Stimulated activated CD8-positive, alpha-beta memory T cell treated with anti-CD3 and anti-CD28 coated beads, Interleukin-15, amount 100 ng/mL, for 4 hours (primary cell): ENCODE measurements at regions not wholly inside any gene's neighbourhood (a gene's known extent, or its start where the extent isn't known, plus 50 kb on each side); places are given as distances from the start of the nearest gene placed in this dataset.

Experiments used
- DNase-seq, 2 donors: peaks; one replicate each; pipeline ENCODE4 v3.0.0-alpha.2; 2020; ENCODE audit warnings: low read depth in 2 of 2

DNA sequence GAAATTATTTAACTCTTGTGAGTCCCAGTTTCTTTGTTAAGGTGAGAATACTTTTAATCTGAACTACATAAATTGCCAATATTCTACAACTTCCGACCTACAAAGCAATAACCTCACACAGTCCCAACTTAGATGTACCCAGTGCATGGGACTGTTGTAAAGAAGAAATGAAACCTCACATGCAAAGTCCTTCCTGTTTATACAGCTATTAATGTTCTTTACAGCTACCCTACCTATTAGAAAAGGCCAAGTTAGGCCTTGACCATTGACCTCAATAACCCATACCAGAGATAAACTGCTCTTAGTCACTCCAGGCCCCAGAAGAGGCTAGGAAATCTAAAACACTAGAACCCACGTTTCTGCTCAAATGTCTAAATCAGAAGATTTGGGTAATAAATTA, 920.1 kb upstream of the TENM3 start:
- no peak for DNase-seq

DNA sequence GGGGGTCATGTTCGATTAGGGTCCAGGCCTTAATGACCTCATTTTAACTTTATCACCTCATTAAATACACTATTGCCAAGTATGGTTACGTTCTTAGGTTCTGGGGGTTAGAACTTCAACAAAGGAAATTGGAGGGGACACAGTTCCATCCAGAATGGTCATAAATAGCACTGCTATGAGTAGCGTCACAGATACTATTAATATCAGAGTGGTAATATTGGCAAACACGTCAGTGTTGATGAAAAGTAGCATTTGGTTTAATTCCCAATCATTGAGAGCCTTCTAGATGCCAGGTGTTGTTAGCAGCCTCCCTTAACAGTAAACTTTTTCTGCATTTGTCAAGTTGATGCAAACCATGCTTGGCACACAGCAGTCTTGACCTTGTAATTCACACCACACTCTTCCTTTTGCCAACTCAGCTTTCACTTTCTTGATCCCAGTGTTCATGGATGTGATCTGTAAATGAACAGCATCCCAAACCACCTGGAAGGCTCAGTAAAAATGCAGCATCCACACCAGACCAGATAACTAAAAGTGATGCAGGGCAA, 912.5 kb upstream of the TENM3 start:
- no peak for DNase-seq

DNA sequence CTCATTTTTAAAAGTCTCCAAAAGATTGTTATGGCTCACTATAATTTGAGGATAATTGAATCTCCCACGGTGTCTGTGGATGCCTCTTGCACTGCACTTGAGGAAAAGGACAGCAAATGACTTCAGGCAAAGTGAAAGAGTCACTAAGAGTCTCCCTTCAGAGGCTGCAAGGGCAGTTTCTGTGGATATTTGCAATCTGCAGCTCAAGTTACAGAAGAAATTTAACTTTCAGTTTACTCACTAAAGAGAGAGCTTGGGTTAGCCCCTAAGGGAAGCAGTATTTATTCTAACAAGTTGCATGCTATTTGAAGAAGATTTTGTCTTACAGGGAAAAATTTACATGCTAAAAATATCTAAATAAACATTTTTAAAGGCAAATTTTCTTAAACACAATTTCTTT, 912.0 kb upstream of the TENM3 start:
- DNase-seq = no peak

DNA sequence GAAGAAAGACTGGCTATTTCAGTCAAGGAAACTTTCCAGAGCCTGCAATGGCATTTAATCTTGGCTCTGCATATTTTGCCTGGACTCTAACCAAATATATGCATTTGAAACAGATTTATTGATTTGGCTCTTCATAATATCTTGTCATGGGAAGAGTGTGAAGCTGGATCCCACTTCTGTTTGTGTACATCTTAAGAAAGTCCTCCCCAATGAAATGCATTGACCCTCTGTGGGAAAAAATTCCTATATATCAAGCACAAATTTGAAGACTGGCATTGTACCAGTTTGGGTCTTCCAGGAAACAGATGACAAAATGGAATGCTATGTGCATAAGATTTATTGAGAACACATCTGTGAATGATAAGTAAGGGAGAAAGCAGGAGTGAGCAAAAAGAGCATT, 897.3 kb upstream of the TENM3 start:
- DNase-seq = no peak

DNA sequence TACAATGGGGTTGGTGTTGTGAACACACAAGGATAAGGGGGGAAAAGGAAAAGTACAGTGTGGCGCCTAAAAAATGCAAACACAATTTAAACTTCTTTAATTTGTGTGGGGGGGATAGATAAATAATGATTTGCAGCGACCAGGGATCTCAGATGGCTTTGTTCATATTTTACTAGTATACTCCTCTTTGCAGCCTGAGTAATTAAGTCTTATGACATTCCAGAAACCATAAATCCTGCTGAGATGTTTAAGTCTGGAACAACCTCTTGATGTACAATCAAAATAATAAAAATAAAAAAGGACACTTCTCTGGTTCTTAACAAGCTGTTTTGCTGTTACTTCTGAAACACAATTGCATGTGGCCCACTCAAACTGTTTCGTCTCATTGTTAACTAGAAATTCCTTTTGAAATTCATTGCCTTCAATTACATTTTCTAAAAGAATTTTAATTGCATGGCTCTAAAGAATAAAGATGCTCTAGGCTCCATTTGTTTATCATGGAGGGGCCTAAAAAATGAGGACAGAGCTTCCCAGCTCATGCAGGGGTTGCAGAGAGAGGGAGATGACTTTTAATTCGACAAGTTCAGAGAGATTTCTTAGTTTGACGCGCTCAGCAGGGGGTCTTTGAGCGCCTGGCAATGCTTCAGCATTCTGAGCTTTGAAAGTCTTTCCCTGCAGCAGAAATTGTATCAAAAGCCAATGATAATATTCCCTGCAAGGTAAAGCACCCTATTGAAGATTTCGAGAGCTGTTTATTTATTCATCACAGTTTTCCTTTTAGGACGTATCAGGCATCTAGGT, 892.4 kb upstream of the TENM3 start:
- DNase-seq = no peak

DNA sequence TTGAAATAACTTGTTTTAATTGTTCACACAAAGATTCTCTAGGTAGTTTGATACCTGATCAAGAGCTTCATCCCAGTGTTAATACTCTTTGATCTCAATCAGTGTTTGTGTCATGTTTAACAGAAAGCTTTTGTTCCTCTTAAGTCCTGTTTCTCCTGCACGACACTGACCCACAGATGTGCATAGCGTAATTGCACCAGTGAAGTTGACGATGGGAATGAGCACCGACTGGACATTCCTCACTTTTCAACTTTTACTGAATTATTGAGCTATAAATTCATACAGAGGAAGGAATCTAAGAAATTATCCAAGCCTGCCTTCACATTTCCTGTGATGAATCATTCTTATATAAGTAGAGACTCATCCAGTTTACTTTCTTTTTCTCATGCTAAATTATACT, 878.7 kb upstream of the TENM3 start:
- no peak for DNase-seq

DNA sequence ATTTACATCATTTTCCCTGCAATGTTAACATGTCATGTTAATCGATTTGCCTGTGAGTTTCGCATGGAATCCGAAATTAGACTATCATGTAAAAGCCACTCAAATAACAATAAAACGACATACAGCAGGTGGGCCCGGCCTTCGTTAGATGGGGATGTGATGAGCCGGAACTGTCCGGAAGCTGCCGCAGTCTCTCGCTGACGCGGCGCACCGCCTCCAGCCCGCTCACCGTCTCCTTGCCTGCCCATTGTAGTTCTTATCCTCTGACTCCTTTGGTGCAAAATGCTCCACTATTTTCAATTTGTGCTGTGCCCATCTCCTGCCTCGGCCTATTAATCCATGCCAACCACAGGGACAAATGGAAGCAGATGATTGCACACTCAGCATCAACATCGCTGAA, 877.5 kb upstream of the TENM3 start:
- no peak for DNase-seq

DNA sequence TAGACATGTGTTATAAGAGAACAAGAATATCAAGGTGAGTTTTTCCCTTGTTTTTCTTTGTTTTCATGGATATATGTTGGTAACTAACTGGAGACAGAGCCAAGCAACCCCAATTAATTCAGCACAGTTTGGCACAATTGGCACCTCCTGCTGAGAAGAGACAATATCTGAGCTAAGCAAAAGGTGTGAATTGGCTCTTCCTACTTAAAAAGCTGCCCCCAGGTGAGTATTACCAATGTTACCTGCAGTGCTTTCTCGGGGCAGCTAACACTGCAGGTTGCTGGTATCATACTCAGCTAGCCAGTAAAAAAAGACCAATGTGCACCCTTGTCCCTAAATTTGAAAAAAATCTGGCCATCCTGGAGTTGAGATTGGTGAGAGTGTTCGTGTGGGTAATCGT, 871.2 kb upstream of the TENM3 start:
- DNase-seq = no peak

DNA sequence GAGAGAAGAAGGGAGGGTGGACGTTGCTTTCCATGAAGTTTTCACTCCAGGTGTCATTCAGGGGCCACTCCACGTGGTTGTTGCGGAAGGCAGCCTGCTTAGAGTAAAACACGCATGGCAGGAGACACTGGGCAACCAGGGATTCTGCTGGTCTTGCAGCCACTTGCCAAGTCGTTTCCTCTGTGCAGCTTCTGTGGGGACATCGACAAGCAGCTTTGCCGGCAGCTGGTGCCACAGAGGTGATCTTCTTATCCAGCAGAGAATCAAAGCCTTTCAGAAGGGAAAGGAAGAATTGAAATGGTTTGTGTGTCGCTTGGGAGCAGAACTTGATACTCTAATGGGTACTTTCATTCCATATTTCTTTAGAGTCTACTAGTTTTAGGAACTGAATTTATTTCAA, 867.1 kb upstream of the TENM3 start:
- DNase-seq = no peak

DNA sequence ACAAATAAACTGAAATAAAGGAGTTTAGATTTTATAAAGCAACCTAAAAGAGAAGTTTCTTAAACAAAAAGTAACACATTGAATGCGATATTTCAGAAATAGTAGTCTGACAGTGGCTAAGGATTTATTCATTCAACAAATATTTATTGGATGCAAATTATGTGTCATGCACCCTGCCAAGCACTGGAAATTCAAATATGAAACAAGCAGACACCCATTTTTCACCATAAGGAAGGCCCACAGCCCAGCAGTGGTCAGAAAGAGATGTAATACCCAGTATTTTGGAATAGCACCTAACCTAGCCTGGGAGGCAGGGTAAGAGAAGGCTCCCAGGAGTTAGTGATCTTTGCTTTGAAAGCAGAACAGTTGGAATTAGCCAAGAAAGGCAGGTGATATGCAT, 855.1 kb upstream of the TENM3 start:
- no peak for DNase-seq

DNA sequence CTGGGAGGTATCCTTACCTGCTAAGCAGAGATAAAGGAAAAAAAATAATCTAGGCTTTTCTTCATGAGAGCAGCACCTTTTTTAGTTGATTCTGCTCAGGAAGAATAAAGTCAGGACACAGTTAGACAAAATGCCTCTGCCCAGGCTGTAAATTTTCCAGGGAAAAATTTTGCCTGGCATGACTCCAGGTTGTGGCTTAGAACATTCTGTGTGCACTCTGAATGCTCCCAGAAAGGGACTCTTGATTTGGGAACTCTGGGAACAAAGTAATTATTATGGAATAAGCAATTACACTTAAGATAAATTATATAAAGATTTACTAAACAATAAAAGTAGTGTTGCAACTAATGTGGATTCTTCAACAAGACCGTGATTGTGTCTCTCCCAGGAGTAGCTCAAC, 826.2 kb upstream of the TENM3 start:
- DNase-seq = no peak

DNA sequence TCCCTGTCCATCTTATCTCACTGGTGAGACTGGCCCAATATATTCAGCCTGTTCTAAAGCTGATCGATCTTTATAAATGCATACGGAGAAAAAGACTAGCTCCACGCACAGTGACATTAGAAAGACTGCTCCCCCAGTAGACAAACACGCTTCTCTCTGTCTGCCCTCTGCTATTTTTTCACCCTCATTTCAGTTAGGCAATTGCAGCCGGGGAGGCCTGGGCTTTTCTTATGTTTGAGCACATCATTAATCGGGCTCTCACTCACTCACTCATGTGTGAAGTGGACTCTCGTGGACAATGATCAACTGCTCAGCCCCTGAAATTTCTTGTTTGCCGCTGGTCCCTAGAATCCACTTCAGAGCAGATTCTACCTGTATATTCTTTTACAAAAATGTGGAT, 824.7 kb upstream of the TENM3 start:
- DNase-seq = no peak

DNA sequence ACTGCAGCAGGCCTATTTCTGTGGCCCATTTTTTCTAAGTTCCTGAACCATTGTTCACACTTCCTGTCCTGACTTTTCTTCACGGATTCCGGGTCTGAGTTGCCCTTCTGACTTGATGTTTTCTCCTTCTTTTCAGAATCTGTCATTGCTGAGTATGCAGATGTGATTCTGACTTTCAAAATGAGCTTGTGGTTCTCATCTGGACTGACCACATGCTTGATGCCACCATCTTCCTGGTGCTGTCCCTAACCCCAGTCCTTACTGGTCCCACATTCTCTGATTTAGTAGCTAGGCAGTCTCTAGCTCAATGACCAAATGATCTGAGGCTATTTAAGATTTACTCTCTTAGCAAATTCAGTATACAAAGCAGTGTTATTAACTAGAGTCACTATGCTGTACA, 822.3 kb upstream of the TENM3 start:
- no peak for DNase-seq

DNA sequence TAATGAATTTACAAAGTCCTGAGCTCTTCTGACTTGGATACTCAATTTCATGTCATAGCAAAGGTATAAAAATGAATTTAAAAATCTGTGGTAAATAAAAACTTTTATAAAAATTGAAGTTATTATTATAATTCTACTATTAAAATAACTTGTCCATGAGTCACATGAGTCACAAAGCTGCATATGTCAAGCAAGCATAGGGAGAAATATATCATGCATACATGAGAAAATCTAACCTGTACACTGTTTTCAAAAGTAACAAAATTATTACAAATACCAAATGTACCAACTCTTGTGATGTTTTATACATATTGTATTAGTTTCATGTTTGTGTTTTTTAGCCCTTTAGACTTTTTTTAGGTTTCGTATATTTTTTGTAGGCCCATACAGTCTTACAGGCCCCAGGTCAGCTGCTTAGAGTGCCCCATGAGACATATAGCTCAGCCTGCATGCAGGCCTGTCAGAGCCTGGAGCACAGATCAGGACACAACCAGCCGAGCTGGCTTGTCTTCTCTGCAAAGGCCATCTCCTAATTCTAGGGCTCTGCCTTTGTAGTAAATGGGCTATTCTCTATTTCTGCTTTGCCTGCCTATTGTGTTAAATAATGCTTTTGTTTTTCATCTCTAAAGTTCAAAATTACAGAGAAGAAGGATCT, 818.7 kb upstream of the TENM3 start:
- DNase-seq = no peak

DNA sequence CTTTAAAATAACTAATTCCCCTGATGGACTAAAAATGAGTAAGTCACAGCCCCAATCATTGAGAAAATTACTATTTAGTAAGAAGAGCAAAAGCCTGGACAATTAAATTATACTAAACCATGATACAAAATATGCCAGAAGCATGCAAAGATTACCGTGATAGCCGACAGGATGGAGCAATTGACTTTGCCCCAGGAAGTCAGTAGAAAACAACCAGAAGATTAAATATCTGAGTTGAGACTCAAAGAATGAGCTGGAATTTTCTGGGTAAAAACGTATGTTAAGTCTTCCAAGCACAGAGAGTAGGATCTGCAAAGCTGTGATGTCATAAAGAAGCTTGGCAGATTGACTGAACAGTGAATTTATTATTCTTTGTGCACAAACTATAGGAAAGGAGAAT, 816.1 kb upstream of the TENM3 start:
- no peak for DNase-seq

DNA sequence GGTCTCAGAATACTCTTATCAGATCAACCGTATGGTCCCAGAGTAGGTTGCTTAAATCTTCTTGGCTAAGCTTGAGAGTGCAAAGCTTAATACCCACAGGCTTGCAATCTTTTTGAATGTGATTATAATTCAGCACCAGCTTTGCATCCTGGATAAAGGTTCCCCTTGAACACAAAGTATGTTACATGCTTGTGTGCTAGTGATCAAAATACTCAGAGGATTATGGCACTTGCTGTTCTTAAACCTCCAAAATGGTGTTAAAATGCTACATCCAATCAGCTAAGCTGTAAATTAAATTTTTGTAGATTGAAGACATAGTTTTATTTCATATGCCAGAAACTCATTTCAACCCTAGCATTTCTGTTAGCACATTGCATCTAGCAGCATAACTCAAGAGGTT, 812.2 kb upstream of the TENM3 start:
- DNase-seq = no peak

DNA sequence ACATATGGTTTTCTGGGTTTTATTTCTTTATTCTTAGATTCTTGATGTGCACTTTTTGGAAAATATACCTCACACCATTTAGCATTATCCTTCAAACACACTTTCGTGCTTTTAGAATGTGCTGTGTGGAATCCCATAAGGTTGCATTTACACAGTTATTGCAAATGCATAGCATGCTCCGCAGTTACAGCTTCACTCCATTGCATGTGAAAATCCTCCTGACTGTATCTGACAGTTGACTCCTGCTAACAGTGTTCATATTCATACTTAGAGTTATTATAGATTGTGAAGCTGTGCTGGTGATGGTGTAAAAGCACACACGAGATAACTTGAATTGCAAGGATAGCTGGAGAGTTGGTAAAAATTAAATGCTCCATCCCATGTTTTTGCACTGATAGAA, 811.5 kb upstream of the TENM3 start:
- no peak for DNase-seq

DNA sequence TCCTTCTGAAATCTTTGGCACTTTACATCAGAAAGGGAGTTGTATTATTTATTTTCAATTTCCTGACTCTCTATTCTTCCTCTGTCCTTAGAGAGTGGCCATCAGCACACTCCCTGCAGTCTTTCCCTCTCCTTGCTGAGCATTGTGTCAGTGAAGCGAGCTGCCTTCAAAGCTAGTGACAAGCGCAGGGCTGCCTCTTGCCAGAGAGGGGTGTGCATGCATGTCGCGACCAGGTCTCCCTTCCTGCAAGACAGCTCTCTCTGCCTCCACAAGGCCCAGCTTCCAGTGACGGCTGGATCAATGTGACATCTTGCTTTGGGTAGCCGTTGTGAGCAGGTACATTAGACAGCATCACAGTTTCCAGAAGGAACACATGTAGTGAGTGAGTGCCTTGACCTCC, 810.9 kb upstream of the TENM3 start:
- DNase-seq = no peak

DNA sequence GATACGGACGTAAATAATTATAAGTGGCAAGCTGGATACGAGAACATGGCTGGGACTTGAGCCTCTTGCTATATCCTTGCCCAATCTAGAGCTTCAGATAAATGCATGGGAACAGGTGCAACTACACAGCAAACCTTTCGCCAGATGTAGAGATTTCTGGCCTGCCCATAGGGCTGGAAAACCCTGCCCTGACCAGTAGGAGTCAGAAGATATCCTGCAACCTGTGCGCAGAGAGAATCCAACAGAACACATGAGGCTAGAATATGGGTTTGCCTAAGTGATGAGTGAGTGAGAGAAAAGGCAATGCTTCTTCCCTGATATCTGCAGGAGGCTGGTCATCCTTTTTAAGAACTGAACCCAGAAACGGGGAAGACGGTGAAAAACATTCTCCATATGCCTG, 805.3 kb upstream of the TENM3 start:
- no peak for DNase-seq

DNA sequence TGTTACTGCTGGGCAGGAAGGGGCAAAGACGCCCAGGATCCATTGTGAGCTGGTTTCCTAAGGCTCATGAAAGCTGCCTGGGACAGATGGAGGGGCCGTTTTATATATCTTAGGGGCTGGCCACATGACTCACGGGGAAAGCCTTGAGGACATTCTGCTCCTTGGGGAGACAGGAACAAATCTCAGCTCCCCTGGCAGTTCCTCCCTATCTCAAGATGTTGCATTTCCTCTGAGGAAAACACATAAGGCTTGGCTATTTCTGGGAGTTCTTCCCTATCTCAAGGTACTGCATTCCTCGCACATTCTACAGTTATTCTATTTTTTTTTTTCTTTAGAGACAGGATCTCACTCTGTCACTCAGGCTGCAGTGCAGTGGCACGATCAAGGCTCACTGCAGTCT, 804.6 kb upstream of the TENM3 start:
- DNase-seq = no peak

DNA sequence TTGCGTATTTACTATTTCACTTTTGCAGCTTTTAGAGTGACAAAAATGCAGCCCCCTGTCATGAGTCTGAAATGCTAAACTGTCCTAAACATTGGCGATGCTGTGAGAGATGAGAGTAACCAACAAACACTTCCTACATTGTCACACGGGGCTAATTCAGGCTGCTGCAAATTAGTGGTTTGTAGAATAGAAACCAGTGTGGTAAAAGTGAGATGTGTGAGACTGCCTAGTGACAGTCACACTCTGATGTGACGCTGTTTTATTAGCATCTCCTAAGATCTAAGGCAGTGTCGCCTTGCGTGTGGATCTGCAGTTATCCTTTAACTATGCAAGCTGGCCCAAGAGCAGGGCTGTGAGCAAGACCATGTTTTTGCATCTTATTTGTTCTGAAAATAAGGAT, 800.2 kb upstream of the TENM3 start:
- no peak for DNase-seq

DNA sequence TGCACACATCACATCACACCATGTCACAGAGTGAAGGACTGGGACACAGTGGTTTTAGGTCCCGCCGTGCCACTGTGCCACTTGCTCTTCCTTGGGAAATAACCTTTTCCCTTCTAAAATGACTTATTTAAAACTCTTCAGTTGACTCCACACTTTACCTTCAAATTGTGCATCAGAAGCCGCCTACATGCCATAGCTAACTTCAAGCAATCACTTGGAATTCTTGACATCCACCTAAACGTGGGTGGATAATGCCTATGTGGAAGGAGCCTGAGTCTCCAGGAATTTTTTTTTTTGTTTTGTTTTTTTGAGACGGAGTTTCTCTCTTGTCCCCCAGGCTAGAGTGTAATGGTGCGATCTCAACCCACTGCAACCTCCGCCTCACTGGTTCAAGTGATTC, 777.4 kb upstream of the TENM3 start:
- no peak for DNase-seq

DNA sequence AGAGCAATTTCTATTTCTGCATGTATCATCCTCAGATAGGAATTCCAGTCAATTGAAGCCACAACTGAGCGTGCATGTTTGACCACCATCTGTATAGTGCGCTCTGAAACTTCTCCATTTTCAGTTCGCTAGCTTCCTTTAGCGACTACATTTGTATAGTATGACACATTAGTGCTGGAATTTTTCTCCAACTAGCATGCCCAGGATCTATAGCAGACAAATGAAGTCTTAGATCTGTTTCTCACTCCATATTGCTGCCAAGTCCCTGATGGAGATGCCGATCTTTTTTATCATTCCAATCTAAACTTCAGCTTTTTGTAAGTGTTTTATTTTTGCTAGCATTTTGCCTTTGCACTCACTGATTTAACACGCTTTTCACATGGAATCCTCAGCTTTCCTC, 774.8 kb upstream of the TENM3 start:
- no peak for DNase-seq

DNA sequence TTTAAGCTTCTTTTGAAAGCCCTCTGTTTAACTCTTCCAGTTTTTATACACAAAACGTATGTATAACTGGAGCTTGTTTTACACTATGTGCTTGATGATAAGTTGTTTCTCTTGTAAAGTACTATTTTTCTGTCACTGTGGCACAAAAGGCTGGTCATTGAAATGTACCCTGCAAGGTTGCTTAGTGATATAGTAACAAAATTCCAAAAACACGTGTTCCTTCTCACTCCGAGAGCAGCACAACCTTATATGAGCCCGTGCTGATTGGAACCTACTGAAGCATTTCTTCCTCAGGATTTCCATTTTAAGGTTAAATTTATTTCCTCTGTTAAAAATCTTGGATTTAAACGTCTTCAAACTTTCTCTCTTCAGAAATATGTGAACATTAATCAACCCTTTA, 772.9 kb upstream of the TENM3 start:
- DNase-seq = no peak
